HFF-Myc (cell line): ENCODE measurements at regions not wholly inside any gene's neighbourhood (a gene's known extent, or its start where the extent isn't known, plus 50 kb on each side); places are given as distances from the start of the nearest gene placed in this dataset.

ENCODE experiments used
- DNase-seq: peaks from one replicate; pipeline ENCODE4 v3.0.0-alpha.2; 2011; ENCODE audit warnings: low read depth; ENCODE audit errors: extremely low read depth
- H3K4me3 ChIP-seq: replicated peaks from 2 replicates; pipeline ENCODE4 v1.5.1; 2011; ENCODE audit warnings: low read depth, mild to moderate bottlenecking, control low read depth, low read length
- CTCF ChIP-seq: IDR thresholded peaks from 2 replicates; pipeline ENCODE4 v1.5.1; 2012; ENCODE audit warnings: mild to moderate bottlenecking, low read depth, low read length, control low read depth; ENCODE audit errors: missing control alignments

GRCh38 chr5:117833691-117834090 is 1154.7 kb downstream of the DTWD2 start:
- no peak for TF ChIP-seq CTCF
- DNase-seq = no peak
- H3K4me3 ChIP-seq = no peak overlapping the region

GRCh38 chr5:117829646-117830045 is 1158.7 kb downstream of the DTWD2 start:
- H3K4me3 ChIP-seq = no peak overlapping the region
- DNase-seq = no peak
- TF ChIP-seq CTCF = no peak

- no peak for TF ChIP-seq CTCF
- no peak overlapping the region for H3K4me3 ChIP-seq
- no peak for DNase-seq
Measured at GRCh38 chr5:117813850-117814249, 1174.5 kb downstream of the DTWD2 start.

DNA sequence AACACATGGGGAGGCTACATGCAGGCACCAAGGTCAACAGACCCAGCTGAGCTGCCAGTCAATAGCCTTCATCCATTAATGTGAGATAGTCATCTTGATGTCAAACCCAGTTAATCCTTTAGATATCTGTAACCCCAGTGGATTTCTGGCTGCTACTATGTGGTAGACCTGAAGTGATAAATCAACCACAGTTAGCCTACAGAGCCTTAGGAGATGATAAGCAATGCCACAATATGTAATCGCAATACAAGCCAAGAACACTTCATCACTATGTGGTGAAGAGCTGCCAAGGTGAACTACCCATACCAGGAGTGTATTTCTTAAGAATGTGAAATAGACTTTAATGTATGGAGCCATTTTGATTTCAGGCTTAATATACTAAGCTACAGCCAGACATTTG is 1175.5 kb downstream of the DTWD2 start:
- TF ChIP-seq CTCF = no peak
- no peak overlapping the region for H3K4me3 ChIP-seq
- DNase-seq = no peak

- no peak for DNase-seq
- no peak for TF ChIP-seq CTCF
- H3K4me3 ChIP-seq = no peak overlapping the region
Measured at GRCh38 chr5:117809251-117809650, 1179.1 kb downstream of the DTWD2 start.

DNA sequence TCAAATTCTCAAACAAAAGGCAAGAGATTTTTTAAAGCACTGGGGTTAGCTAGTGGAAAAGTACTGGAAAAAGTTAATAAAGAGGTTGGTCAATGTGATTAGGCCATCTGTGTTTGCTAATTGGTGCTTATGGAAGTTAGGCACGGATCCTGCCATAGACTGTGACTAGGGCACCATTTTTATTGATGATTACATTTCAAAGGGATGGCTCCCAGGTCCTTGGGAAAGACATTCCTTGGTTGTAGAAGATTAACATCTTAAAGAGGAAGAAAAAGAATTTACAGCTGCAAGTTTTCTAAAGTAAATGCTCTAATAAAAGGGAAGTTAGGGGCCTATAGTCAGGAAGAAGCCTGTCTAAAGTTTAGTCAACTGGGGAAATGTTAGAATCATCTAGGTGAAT is 1183.3 kb downstream of the DTWD2 start:
- no peak overlapping the region for H3K4me3 ChIP-seq
- DNase-seq = no peak
- TF ChIP-seq CTCF = no peak

- no peak for TF ChIP-seq CTCF
- H3K4me3 ChIP-seq = no peak overlapping the region
- DNase-seq = peak; percentile 4
Measured at GRCh38 chr5:117803533-117803932, 1184.8 kb downstream of the DTWD2 start.
